ENCODE measurements at regions not wholly inside any gene's neighbourhood (a gene's known extent, or its start where the extent isn't known, plus 50 kb on each side); places are given as distances from the start of the nearest gene placed in this dataset.
A peak's percentile ranks its signal among the peaks of the same experiment; 100 is the strongest.

DNA sequence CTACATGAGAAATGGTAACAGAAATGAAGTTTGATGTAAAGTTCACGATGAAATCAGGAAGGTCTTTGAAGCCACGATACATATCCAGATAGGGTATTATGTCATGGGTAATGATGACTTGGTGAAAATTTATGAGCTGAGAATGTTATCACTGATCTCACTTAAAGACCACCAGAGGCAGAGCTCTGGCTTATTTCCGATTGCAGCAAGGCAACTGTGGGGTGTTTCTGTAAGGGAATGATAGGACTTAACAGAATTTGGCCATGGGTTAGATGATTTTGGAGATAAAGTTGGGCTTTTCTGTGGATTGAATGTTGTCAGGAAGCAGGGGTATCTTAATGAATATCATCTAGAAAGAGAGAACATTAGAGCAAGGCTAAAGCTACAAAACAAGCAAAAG, 508.4 kb downstream of the HDGFL1 start:
- no peak for DNase-seq (ENCODE audit: low read depth)
- TF ChIP-seq, protein P1, sequence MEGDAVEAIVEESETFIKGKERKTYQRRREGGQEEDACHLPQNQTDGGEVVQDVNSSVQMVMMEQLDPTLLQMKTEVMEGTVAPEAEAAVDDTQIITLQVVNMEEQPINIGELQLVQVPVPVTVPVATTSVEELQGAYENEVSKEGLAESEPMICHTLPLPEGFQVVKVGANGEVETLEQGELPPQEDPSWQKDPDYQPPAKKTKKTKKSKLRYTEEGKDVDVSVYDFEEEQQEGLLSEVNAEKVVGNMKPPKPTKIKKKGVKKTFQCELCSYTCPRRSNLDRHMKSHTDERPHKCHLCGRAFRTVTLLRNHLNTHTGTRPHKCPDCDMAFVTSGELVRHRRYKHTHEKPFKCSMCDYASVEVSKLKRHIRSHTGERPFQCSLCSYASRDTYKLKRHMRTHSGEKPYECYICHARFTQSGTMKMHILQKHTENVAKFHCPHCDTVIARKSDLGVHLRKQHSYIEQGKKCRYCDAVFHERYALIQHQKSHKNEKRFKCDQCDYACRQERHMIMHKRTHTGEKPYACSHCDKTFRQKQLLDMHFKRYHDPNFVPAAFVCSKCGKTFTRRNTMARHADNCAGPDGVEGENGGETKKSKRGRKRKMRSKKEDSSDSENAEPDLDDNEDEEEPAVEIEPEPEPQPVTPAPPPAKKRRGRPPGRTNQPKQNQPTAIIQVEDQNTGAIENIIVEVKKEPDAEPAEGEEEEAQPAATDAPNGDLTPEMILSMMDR (conservative IDR thresholded peaks at IDR 0.05; ENCODE audit: low read length) = no peak
- H3K4me3 ChIP-seq (ENCODE audit: low read length) = no peak overlapping the region

DNA sequence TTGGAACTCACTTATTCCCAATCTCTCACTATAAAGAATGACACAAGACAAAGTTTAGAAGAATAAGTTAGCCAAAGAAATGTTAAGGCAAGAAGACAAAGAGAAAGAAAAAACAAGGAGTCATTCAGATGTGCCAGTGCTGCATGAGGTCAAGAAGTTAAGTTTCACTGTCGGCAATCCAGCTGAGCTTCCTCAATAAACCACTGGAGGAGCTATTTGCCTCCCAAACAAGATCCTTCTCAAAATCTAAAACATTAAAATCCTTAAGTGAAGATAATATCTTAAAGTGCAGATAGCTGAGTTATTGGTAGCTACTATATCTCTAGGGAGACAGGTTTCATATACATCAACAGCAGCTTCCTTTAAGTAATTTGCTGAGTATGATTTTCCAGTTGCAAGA, 512.3 kb downstream of the HDGFL1 start:
- DNase-seq (ENCODE audit: low read depth) = no peak
- H3K4me3 ChIP-seq (ENCODE audit: low read length) = no peak overlapping the region
- TF ChIP-seq, protein P1 (conservative IDR thresholded peaks at IDR 0.05; ENCODE audit: low read length) = peak; percentile 30; the same call in 1 of the 2 replicates

DNA sequence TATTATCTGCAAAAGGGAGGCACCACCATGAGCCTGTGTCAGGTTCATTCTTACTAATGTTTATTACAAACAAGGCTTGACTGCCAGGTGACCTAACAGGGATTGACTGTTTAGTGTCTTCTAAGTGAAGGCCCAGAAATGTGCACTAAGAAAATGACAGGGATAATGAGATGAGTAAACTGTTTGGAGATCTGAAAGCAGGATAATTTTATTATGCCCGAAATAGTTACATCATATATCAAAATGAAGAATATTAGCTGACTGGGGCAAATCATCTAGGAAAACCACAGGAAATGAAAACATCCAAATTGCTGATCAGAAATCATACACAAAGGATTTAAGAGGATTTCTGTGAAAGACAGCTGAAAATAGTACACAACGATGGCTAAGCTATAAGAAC, 516.7 kb downstream of the HDGFL1 start:
- TF ChIP-seq, protein P1 (conservative IDR thresholded peaks at IDR 0.05; ENCODE audit: low read length) = no peak
- no peak for DNase-seq (ENCODE audit: low read depth)
- H3K4me3 ChIP-seq (ENCODE audit: low read length) = no peak overlapping the region

DNA sequence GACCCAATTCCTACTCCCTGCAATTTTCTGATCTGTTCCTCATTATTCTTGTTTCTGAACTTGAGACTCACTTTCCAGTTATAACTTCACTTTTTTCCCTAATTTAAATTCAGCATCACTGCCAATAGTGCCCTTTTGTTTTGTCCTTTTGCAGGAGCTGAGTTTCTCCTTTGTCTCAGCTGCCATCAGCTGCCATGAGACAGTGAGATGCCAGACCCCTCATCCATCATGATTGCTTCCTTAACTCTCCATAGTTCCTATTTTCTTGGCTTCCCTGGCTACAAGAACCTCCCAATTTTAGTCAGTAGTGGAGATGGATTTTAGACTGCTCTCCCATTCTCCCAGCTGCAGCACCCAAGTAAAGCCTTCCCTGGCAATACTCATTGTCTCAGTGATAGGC, 518.1 kb downstream of the HDGFL1 start:
- TF ChIP-seq, protein P1 (conservative IDR thresholded peaks at IDR 0.05; ENCODE audit: low read length) = no peak
- no peak overlapping the region for H3K4me3 ChIP-seq (ENCODE audit: low read length)
- DNase-seq (ENCODE audit: low read depth) = no peak

DNA sequence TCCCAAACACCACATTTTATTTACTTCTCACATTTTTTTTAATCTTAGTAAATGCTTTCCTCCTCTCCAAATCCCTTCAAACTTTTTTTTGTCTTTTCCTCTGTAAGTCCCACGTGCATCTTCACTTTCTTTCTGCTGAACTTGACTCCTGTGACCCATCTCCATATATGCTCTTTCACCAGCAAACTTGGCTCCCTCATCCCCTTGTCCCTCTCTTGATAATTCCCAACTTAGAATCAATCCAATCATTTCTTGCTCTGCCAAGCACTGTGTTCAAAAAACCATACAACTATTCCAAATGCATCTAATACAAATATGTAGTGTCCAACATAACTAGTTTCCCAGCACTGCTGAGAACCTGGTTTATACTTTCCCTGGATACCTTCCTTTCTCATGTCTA, 519.4 kb downstream of the HDGFL1 start:
- TF ChIP-seq, protein P1 (conservative IDR thresholded peaks at IDR 0.05; ENCODE audit: low read length) = no peak
- DNase-seq (ENCODE audit: low read depth) = no peak
- H3K4me3 ChIP-seq (ENCODE audit: low read length) = no peak overlapping the region

DNA sequence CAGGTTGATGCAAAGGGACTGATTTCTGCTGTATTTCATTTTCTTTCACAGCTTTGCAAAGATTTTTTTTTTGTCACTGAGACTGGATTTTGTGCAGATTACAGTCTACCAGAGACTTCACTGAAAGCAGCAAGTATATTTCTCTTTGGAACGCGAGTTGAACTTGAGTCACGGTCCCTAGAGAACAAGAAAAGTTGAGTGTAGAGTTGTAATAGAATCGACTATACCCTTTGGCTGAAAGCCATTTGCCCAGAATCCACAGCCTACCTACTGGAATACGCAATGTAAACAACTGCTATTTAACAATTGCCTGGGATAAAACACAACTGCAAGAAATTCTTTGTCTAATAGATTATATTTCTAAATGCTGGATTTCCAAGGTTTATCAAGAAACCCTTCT, 520.6 kb downstream of the HDGFL1 start:
- TF ChIP-seq, protein P1 (conservative IDR thresholded peaks at IDR 0.05; ENCODE audit: low read length) = no peak
- no peak for DNase-seq (ENCODE audit: low read depth)
- no peak overlapping the region for H3K4me3 ChIP-seq (ENCODE audit: low read length)

DNA sequence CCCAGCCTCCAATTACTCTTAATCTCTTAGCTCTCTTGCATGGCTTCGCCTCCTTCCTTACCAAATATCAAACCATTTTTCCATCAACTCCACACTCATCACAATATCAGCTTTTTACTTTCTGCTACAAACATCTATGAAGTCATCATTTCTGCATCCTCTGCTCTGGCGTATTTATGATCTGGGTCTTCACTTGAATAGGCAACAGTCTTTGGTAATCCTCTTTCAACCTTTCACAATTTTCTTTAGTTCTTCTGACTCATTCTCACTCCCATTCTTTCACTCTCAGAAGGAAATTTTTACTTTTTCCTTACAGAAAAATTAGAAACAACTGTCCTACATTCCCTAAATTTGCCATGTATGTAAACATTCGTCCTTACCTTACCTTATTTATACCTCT, 522.4 kb downstream of the HDGFL1 start:
- peak; percentile 66 for DNase-seq (ENCODE audit: low read depth)
- H3K4me3 ChIP-seq (ENCODE audit: low read length) = no peak overlapping the region
- TF ChIP-seq, protein P1 (conservative IDR thresholded peaks at IDR 0.05; ENCODE audit: low read length) = no peak
